ENCODE measurements at regions not wholly inside any gene's neighbourhood (a gene's known extent, or its start where the extent isn't known, plus 50 kb on each side); places are given as distances from the start of the nearest gene placed in this dataset.
A peak's percentile ranks its signal among the peaks of the same experiment; 100 is the strongest.

DNA sequence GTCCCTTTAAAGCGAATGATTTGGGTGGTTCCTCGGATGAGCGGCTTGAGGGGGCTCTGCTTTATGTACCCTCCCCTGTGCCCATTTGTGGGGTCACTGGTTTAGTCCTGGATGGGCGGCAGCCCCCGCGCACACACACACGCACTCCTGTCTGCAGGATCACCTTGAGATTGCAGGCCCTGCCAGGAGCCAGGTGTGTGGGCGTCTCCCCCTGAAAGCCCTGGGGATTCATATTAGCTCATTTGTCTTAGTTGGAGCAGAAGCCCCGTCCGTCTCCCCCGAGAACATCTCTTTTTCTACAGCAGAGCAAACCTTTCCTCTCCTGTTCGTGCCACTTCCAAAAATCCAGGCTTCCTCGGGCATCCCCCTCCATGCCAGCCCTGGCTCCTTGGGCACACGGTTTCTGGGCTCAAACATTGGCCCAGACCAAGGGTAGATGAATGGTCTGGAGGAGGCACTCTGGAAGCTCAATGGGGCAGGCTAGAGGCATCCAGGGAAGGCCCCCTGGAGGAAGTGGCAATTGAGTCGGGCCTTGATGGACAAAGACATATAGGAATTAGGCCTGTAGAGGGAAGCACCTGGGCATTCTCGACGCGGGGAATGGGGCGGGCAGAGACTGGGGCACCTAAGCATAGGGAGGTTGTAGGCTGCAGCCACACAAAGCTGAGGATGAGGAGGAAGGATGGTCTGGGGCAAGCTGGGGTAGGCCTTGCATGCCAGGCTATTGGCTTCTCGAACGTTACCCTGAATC lies 218.5 kb upstream of the GSE1 start:
- no peak for DNase-seq (ENCODE audit: extremely low read depth in 1 of 11, low read depth in 9 of 11, low spot score in 4 of 11)

DNA sequence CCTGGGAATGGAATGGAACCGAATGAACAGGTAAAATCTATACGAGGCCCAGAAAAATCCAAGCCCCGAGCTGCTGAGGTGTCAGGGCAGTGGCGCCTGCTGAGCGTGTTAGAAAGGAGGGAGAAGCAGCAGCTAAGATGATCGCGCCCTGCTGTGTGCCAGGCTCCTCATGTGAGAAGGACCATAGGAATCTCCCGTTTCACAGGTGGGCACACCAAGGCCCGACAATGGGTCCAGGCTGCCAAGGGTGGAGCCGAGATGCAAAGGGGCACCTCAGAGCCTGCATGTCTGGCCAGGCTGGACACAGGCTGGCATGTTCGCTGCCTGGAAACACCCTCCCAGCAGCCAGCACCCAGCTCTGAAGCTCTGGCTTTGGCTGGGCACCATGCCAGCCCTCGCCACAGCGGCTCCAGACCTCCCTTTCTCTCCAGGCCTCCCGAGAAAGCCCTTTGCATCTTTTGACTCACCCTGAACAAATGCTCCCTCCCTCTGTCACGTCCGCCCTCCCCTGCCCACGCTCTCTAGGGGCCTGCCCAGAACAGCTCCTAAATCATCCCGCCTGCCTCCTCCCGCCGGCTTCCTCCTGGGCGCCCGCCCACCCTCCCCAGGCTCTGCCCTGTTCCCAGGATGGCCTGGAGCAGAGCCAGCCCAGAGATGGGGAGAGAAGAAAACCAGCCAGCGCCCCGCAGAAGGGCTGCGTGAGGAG lies 217.8 kb upstream of the GSE1 start:
- peak in 5 of 11 donors; percentile 63 to 78 (median 71) for DNase-seq (ENCODE audit: extremely low read depth in 1 of 11, low read depth in 9 of 11, low spot score in 4 of 11)

DNA sequence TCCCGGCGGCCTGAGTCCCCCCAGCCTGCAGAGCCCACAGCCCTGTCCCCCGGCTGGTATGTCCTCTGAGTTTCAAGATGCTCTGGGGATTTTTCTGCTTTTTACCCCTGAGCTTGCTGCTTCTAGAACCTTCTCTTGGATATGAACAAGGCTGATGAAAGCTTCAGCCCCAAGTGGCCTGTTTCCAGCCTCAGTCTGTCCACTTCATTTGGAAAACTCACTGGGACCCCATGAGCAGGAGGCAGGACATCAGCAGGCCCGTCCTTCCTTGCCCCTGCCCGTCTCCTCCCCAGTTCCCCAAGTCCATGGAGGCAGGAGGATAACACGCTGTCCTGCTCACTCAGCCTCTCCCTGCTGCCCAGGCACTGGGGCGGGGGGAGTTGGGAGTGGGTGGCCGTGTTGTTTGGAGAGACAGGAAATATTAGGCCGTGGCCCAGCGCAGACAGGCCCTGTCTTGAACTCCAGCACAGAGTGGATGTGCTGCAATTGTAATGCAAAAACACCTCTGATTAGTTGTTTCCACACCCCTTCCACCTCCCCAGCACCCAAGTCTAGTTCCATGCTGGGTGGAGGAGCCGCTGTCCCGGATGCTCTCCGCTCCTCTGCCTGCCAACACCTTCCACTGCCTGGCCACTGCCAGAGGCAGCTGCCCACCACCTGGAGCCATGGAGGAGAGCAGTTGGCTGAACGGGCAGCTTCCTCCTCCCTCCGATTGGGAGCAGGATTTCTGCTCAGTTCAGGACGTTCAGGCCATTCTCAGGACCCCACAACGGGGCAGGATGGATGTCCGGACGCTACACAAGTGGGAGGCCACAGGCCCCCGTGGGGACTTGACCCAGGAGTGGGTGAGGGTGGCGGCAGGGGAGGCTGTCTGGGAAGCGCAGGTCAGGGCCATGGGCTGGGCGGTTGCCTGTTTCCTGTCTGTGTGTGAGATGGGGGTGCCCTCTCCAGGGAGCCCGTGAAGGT lies 216.9 kb upstream of the GSE1 start:
- DNase-seq (ENCODE audit: extremely low read depth in 1 of 11, low read depth in 9 of 11, low spot score in 4 of 11), result no peak

DNA sequence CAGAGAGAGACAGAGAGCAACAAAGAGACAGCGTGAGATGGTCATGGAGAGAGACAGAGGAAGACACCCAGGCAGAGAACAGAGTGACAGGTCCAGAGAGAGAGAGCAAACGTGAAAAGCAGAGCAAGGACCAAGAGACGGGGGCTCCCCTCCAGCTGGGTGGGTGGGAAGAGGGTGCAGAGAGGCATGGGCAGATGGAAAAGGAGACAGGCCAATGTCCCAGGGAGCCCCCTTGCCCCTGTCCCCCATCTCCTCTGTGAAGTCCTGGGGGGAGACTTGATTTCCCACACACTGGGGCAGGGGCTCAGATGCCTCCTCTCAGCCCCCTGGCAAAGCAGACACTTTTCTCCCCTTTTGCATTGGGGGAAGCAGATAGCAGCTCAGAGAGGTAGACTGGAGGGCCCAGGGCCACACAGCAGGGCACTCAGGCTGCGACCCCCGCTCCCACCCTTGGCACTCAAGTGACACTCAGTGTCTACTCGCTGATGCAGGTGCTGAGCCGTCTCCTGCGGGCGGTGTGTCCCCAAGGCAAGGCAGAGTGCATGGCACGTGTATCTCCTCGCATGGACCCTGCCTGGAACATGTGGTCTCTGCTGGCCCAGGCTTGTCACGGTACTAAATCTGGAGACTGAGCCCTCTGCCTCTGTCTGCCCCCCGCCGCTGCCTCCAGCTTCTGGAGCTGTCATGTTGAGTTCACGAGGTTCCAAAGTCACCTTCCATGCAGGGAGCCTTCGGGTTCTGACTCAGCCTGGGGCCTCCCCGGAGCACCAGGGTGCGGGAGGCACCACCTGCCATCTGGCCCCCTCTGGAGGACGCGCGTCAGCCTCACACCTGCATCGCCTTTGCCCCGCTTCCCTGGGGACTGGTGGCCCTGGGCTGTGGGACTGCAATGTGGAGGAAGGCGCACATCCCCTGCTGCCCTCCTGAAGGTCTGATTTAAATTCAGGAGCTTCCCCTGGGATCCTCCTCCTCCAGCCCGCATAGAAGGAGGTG lies 215.9 kb upstream of the GSE1 start:
- no peak for DNase-seq (ENCODE audit: extremely low read depth in 1 of 11, low read depth in 9 of 11, low spot score in 4 of 11)

DNA sequence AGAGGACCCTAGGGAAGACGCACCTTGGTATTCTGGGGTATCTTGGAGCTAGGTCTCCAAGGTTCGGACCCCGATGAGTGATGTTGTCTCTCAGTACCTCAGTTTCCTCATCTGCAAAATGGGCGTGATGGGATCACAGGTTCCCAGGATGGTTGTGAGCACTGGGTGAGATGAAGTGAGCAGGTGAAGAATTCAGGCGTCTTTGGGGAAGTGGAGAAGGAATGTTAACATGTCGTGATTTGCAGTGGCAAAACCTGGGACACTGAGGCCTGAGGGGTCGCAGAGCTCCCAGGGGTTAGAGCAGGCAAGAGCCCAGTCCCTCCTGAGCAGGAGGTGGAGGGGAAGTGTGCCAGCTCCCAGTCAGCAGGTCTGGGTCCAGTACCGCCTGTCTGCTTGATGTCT lies 215.1 kb upstream of the GSE1 start:
- DNase-seq (ENCODE audit: extremely low read depth in 1 of 11, low read depth in 9 of 11, low spot score in 4 of 11), result no peak

DNA sequence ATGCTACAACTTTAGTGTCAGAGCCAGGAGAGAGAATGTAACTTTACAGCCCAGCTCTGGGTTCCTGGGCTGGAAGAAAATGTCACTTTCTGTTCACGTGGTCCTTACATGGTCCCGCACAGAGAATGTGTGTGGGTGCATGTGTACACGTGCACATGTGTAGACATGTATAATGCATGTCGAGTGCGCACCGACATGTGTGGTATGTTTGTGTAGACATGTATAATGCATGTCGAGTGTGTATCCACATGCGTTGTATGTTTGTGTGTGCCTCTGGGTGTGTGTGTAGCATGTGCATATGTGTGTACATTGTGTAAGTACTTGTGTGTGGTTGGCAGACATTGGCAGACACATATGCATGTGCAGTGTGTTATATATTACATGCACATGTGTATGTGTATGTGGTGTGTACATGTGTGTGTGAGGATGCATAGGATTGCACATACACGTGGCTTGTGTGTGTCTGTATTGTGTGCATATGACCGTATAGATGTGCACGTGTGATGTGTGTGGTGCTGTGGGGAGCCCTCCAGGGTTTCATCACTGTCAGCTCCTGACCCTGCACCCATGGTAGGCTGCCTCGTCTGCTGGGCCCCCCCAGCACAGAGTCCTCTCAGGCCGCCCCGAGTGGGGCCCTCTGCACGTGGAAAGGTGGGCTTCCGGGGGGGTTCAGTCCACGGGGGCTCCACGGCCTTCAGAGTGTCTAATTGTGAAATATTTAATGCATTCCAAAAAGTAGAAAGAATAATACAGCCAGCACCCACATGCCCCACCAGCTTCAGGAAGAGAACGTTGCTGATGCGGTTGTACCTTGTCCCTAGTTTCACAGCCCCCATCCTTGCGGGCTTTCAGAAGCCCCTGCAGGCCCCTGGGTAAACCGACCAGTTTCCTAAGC lies 214.2 kb upstream of the GSE1 start:
- no peak for DNase-seq (ENCODE audit: extremely low read depth in 1 of 11, low read depth in 9 of 11, low spot score in 4 of 11)

DNA sequence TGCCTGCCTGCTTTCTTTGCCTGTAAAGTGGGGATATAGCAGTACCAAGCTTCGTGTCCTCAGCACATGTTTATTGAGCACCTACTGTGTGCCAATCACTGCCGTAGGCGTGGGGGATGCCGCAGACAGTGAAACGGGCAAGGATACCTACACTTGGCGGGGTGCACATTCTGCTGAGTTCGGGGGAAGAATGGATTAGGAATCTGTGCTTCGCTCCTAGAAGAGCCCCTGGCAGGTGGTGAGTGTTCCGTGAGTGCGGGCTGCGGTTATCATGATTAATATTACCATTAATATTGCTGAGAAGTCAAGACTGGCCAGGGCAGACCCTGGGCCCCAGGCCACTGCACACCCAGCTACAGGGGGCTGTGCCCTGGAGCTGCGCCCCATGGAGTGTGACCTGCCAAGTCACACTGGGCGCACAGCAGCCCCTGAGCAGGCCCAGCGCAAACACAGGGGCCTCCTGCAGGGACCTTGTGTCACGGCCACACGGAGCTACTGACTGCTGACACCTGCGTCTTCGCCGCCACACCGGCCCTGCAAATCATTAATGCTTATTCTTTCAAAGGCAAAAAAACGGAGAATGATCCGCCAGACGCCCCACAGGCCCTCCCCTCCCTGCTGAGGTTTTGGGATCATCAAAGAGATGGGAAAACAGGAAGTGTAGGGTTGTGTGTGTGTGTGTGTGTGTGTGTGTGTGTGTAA lies 213.4 kb upstream of the GSE1 start:
- DNase-seq (ENCODE audit: extremely low read depth in 1 of 11, low read depth in 9 of 11, low spot score in 4 of 11), result no peak

DNA sequence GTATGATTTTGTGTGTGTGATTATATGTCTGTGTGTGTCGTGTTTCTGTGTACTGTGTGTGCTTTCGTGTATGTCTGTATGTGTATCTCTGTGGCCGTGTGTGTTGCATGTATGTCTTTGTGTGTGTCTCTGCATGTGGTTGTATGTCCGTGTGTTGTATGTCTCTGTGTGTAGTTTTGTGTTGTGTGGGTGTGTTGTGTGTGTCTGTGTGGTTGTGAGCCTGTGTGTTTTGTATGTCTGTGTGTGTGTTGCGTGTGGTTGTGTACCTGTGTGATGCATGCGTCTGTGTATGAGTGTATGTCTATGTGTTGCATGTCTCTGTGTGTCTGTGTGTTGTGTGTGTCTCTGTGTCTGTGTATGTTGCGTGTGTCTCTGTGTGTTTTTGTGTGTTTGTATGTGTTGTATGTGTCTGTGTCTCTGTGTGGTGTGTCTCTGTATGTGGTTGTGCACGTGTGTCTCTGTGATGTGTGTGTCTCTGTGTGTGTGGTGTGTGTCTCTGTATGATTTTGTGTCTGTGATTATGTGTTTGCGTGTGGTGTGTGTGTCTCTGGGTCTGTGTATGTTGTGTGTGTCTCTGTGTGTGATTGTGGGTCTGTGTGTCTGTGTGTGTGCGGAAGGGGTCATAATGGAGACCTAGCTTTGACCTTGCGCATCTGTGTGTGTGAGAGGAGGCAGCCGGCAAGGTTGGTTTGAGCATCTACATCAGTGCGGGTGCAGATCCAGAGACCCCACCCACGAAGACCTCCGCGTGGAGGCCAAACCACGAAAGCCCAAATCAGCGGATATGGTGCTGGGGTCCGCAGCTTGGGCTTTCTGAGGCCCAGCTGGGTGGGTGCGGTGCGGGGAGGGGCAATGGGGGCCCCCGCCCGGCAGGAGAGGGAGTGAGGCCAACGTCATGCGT lies 212.6 kb upstream of the GSE1 start:
- no peak for DNase-seq (ENCODE audit: extremely low read depth in 1 of 11, low read depth in 9 of 11, low spot score in 4 of 11)

DNA sequence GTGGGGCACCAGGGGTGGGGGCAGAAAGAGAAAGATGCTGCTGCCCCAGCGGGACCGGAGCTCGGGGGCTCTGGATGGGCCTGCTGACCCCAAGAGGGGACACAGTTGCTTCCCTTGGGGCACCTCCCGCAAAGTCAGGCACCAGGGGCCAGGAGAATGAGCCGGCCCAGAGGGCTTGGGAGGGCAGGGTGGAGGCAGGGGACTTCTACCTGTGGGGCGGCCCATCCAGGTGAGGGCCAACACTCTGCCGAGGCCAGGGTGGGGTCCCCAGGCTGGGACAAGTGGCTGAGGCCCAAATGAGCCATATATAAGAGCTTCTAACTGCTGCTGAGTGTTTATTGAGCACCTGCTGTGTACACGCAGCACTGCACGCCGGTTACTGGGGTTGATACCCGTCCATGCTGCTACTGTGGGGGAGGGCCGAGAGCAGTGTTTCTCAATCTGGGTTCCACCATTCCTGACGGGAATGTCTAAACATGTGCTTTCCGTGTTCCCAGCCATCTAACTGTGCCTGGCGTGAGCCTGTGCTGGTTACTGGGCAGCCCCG lies 211.7 kb upstream of the GSE1 start:
- no peak for DNase-seq (ENCODE audit: extremely low read depth in 1 of 11, low read depth in 9 of 11, low spot score in 4 of 11)

DNA sequence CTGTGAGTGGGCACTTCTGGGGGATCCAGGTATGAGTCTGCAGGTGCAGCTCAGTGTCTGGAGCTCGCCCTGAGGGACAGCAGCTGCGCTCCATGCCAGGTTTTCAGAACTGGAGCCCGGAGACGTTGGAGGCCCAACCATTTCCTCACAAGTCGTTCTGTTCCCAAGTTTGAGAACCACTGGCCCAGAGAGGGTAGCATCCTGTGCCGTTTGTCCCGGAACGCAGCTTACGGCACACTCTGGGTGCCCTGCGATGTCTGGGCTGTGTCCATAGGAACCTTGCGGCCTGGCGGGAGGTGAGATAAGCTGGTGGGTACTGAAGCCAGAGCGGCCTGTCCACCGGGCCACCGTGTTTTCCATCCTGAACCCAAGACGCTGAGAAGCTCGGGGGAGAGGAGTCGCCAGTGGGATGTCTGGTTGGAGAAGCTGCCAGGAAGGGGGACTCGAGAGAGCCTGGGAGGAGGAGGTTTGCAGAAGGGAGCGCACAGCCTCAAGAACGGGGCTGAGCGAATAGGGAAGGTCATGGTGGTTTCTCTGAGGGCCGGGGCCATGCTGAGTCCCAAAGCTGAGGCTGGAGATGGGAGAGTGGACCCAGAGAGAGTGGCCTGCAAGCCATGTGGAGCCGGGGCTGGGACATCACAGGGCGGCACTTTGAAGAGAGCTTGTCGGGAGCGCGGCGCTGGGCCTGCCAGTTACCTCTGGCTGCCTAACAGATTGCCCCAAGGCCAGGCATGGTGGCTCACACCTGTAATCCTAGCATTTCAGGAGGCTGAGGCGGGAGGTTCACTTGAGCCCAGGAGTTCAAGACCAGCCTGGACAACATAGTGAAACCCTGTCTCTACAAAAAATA lies 211.0 kb upstream of the GSE1 start:
- no peak for DNase-seq (ENCODE audit: extremely low read depth in 1 of 11, low read depth in 9 of 11, low spot score in 4 of 11)

DNA sequence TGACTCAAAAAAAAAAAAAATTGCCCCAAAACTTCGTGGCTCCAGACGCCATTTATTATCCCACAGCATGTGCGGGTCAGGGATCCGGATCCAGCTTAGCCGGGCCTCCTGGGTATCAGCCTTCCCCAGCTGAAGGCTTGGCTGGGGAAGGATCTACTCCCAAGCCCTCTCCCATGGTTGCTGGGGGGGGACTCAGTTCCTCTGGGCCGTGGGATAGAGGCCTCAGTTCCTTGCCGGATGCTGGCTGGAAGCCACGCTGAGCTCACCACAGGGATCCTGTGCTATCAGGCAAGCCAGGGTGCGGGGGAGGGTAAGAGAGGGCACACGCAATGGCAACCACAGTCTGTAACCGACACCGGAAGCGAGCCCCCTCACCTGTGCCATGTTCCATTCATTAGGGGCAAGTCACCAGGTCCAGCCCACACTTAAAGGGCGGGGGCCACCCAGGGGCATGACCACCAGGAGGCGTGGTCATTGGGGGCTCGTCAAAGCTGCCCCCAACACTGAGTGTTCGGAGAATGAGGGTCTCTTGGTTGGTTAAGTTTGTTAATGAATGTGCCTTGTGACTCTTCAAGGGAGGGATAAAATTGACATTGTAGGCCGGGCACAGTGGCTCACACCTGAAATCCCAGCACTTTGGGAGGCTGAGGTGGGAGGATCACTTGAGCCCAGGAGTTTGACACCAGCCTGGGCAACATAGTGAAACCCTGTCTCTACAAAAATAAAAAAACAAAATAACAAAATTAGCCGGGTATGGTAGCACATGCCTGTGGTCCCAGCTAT lies 210.0 kb upstream of the GSE1 start:
- no peak for DNase-seq (ENCODE audit: extremely low read depth in 1 of 11, low read depth in 9 of 11, low spot score in 4 of 11)

DNA sequence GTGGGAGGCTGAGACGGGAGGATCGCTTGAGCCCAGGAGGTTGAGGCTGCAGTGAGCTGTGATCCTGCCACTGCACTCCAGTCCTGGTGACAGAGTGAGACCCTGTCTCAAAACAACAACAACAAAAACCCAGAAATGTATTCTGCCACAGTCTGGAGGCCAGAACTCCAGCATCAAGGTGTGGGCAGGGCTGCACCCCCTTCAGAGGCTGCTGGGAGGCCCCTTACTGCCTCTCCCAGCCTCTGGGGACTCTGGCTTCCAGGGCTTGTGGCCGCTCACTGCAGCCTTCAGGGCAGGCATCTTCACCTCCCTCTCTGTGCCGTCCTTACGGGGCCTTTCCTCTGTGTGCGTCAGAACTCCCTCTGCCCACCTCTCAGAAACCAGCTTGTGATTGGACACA lies 209.4 kb upstream of the GSE1 start:
- DNase-seq (ENCODE audit: extremely low read depth in 1 of 11, low read depth in 9 of 11, low spot score in 4 of 11), result no peak

DNA sequence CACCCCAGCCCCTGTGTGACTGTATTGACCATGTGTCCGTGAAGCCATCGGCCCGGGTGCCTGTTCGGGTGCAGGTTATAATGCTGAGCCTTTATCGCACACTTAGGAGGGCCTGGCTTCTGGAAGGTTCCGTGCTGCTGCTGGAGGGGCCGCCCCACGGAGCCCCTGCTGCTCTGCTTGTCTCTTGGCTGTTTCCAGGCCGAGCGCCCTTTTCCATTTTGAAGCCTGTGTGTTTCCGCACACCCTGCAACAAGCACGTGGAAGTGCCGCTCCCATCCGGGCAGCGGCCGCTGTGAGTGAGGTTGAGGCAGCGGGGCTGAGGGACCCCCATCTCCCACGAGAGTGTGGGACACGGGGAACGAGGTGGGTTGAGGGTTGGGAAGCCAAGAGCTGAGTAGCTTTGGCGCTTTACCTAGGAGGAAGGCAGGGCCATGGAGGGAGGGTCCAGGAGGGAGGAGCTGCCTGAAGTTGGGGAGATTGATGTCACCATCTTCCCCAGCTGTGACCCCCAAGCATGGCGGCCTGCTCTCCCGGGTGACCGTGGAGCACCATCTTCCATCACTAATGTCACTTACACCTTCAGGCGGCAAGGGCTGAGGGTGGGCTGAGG lies 200.1 kb upstream of the GSE1 start:
- DNase-seq (ENCODE audit: extremely low read depth in 1 of 11, low read depth in 9 of 11, low spot score in 4 of 11), result no peak

Measured in renal cortex interstitium (tissue), 11 donors.